HL-60 (cell line): ENCODE measurements at regions not wholly inside any gene's neighbourhood (a gene's known extent, or its start where the extent isn't known, plus 50 kb on each side); places are given as distances from the start of the nearest gene placed in this dataset.

Experiments
- CTCF ChIP-seq: IDR thresholded peaks from one replicate; pipeline ENCODE4 v1.5.1; 2011; ENCODE audit warnings: low read length, control low read depth, inconsistent platforms; ENCODE audit not compliant: insufficient read depth
- GABPA ChIP-seq: IDR thresholded peaks from 2 replicates; pipeline ENCODE4 v1.6.1; 2012; ENCODE audit warnings: low read depth
- POLR2AphosphoS5 ChIP-seq: IDR thresholded peaks from 2 replicates; pipeline ENCODE4 v1.6.1; 2012; ENCODE audit warnings: low read depth
- REST ChIP-seq: IDR thresholded peaks from 2 replicates; pipeline ENCODE4 v1.6.1; 2012; ENCODE audit warnings: low read depth; ENCODE audit not compliant: insufficient replicate concordance
- SPI1 ChIP-seq: IDR thresholded peaks from 2 replicates; pipeline ENCODE4 v1.6.1; 2012; ENCODE audit warnings: low read depth, mild to moderate bottlenecking, borderline replicate concordance

- TF ChIP-seq GABPA (no peak), CTCF (no peak), REST (no peak), POLR2AphosphoS5 (no peak), SPI1 (no peak)
Observed at GRCh38 chr10:64041989-64042490, 520.8 kb downstream of the REEP3 start.
